ENCODE measurements at regions not wholly inside any gene's neighbourhood (a gene's known extent, or its start where the extent isn't known, plus 50 kb on each side); places are given as distances from the start of the nearest gene placed in this dataset.

GRCh38 chr4:20480165-20480947 is 219.9 kb upstream of the PACRGL start:
- Histone ChIP-seq H3K27ac (no peak overlapping the region), H3K4me1 (replicated peaks in 1 of 2) (no peaks in the 10 kb centered on the region), H3K4me3 (no peak overlapping the region)

GRCh38 chr4:20483416-20483815 is 216.8 kb upstream of the PACRGL start:
- H3K9me3 ChIP-seq (replicated peaks in 1 of 3) = no peaks in the 10 kb centered on the region
- 61 to 78% (median 65%) methylated on average over 1 of the region's 1 CpG for WGBS, 4 donors
- H3K4me3 ChIP-seq = no peak overlapping the region
- intact Hi-C loops (cut with DNase I) = no loop called here
- H3K27me3 ChIP-seq = no peaks in the 10 kb centered on the region
- peaks cover 0 to 8% of the 10 kb centered on the region in 2 donors for H3K4me1 ChIP-seq (replicated peaks in 1 of 2)
- H3K27ac ChIP-seq = no peak overlapping the region
- no peak for DNase-seq
- no peak for TF ChIP-seq CTCF (IDR thresholded peaks at IDR 0.05)
- TF ChIP-seq POLR2A (IDR thresholded peaks at IDR 0.05) = no peak
- H3K36me3 ChIP-seq (replicated peaks in 1 of 2) = no peaks in the 10 kb centered on the region

More at GRCh38 chr4:20480165-20480947, 219.9 kb upstream of the PACRGL start:
- 79 to 83% (median 83%) methylated on average over 7 of the region's 7 CpGs for WGBS, 4 donors
- H3K27me3 ChIP-seq = no peaks in the 10 kb centered on the region
- intact Hi-C loops (cut with DNase I) = no loop called here
- H3K9me3 ChIP-seq (replicated peaks in 1 of 3) = no peaks in the 10 kb centered on the region
- DNase-seq = no peak
- H3K36me3 ChIP-seq (replicated peaks in 1 of 2) = no peaks in the 10 kb centered on the region
- TF ChIP-seq CTCF (IDR thresholded peaks at IDR 0.05) (no peak), POLR2A (IDR thresholded peaks at IDR 0.05) (no peak)

- no peaks in the 10 kb centered on the region for H3K9me3 ChIP-seq (replicated peaks in 1 of 3)
- H3K4me1 ChIP-seq (replicated peaks in 1 of 2) = peaks cover 0 to 8% of the 10 kb centered on the region in 2 donors
- no peak for TF ChIP-seq POLR2A (IDR thresholded peaks at IDR 0.05)
- TF ChIP-seq CTCF (IDR thresholded peaks at IDR 0.05) = no peak
- H3K4me3 ChIP-seq = no peak overlapping the region
- DNase-seq = no peak
- no peaks in the 10 kb centered on the region for H3K27me3 ChIP-seq
- intact Hi-C loops (cut with DNase I) = no loop called here
- no peak overlapping the region for H3K27ac ChIP-seq
- H3K36me3 ChIP-seq (replicated peaks in 1 of 2) = no peaks in the 10 kb centered on the region
- WGBS, 4 donors = 71 to 83% (median 77%) methylated on average over 1 of the region's 1 CpG
These were observed 213.8 kb upstream of the PACRGL start for GRCh38 chr4:20486433-20486832.

- H3K4me1 ChIP-seq (replicated peaks in 1 of 2) = peaks cover 0 to 8% of the 10 kb centered on the region in 2 donors
- H3K27ac ChIP-seq = no peak overlapping the region
- no peaks in the 10 kb centered on the region for H3K27me3 ChIP-seq
- TF ChIP-seq POLR2A (IDR thresholded peaks at IDR 0.05) (no peak), CTCF (IDR thresholded peaks at IDR 0.05) (no peak)
- H3K36me3 ChIP-seq (replicated peaks in 1 of 2) = no peaks in the 10 kb centered on the region
- 66 to 74% (median 71%) methylated on average over 4 of the region's 4 CpGs for whole genome bisulfite sequencing, 4 donors
- intact Hi-C loops (cut with DNase I) = no loop called here
- H3K9me3 ChIP-seq (replicated peaks in 1 of 3) = no peaks in the 10 kb centered on the region
- H3K4me3 ChIP-seq = no peak overlapping the region
- no peak for DNase-seq
These were observed 212.8 kb upstream of the PACRGL start for GRCh38 chr4:20487446-20487845.
